H1 (cell line): ENCODE measurements at regions not wholly inside any gene's neighbourhood (a gene's known extent, or its start where the extent isn't known, plus 50 kb on each side); places are given as distances from the start of the nearest gene placed in this dataset.

ENCODE experiments used
- CTCF ChIA-PET: fragments of 300-600 bp; sonication (Branson Sonifier 250); formaldehyde crosslinking; loops from one replicate; lab custom pipeline; 2021; ENCODE audit not compliant: partially characterized antibody; lab: Charles Lee
- POLR2A ChIA-PET: fragments of 300-600 bp; sonication (Branson Sonifier 250); formaldehyde crosslinking; loops from one replicate; lab custom pipeline; 2021; ENCODE audit warnings: inconsistent platforms; ENCODE audit not compliant: partially characterized antibody; lab: Charles Lee
- DNase-seq, 2 experiments: peaks; one replicate each; pipeline versions ENCODE4 v3.0.0 to v3.0.0-alpha.2; 2010 to 2022; ENCODE audit warnings: low spot score in 2 of 2, low read depth in 1 of 2, mixed read lengths in 1 of 2
- FAIRE-seq: peaks from 2 replicates; lab custom pipeline; 2011; peaks lifted over from hg19 to GRCh38; lab: Jason Lieb, UNC
- H2AFZ ChIP-seq: 2 replicates; pipeline ENCODE4 v1.8.1; 2012; ENCODE audit warnings: low read length, inconsistent platforms
- H2AK5ac ChIP-seq: 2 replicates; pipeline ENCODE4 v1.6.1; 2013; ENCODE audit warnings: low read depth, low read length
- H2BK120ac ChIP-seq: replicated peaks from 2 replicates; pipeline ENCODE3; 2013; ENCODE audit warnings: low read depth, low read length, inconsistent platforms
- H2BK12ac ChIP-seq: 2 replicates; pipeline ENCODE4 v1.6.1; 2013; ENCODE audit warnings: low read depth, low read length
- H2BK15ac ChIP-seq: 2 replicates; pipeline ENCODE4 v1.6.1; 2013; ENCODE audit warnings: low read length
- H2BK20ac ChIP-seq: 2 replicates; pipeline ENCODE4 v1.6.1; 2013; ENCODE audit warnings: low read length
- H2BK5ac ChIP-seq: 2 replicates; pipeline ENCODE4 v1.6.1; 2013; ENCODE audit warnings: low read depth, low read length
- H3K14ac ChIP-seq: 2 replicates; pipeline ENCODE4 v1.6.1; 2013; ENCODE audit warnings: inconsistent platforms; ENCODE audit not compliant: insufficient read length
- H3K18ac ChIP-seq: 2 replicates; pipeline ENCODE4 v1.6.1; 2013; ENCODE audit warnings: low read length; ENCODE audit errors: extremely low read depth
- H3K23ac ChIP-seq: 2 replicates; pipeline ENCODE4 v1.6.1; 2013; ENCODE audit warnings: inconsistent platforms; ENCODE audit not compliant: insufficient read length
- H3K23me2 ChIP-seq: 2 replicates; pipeline ENCODE4 v1.6.1; 2013; ENCODE audit warnings: low read depth, low read length
- H3K27ac ChIP-seq: 2 replicates; pipeline ENCODE4 v1.6.1; 2011; ENCODE audit warnings: low read depth, low read length, inconsistent platforms
- H3K27me3 ChIP-seq, 4 experiments: replicated peaks in 1 of 4; 1 replicate in 1 of 4; 2 replicates in 3 of 4; pipeline versions ENCODE4 v1.6.1 to v1.8.1; 2011 to 2013; ENCODE audit warnings: low read length in 3 of 4, mild to moderate bottlenecking in 3 of 4, inconsistent platforms in 2 of 4, mixed read lengths in 2 of 4, moderate library complexity in 1 of 4; ENCODE audit not compliant: control insufficient read depth in 3 of 4, insufficient read depth in 3 of 4; ENCODE audit errors: extremely low read depth in 1 of 4
- H3K36me3 ChIP-seq, 4 experiments: 2 replicates each; pipeline versions ENCODE4 v1.6.1 to v1.8.1; 2011 to 2013; ENCODE audit warnings: mild to moderate bottlenecking in 4 of 4, low read length in 3 of 4, moderate library complexity in 2 of 4, control low read depth in 1 of 4, inconsistent platforms in 1 of 4; ENCODE audit not compliant: insufficient read depth in 4 of 4, control insufficient read depth in 2 of 4
- H3K4ac ChIP-seq: replicated peaks from 2 replicates; pipeline ENCODE3; 2013; ENCODE audit warnings: low read length, low read depth, mixed read lengths, inconsistent platforms; ENCODE audit not compliant: insufficient read length
- H3K4me1 ChIP-seq, 4 experiments: replicated peaks in 1 of 4; 1 replicate in 1 of 4; 2 replicates in 3 of 4; pipeline versions ENCODE4 v1.6.1 to v1.8.1; 2011 to 2013; ENCODE audit warnings: low read length in 3 of 4, inconsistent platforms in 2 of 4, mixed read lengths in 1 of 4; ENCODE audit not compliant: insufficient read depth in 4 of 4, control insufficient read depth in 3 of 4
- H3K4me2 ChIP-seq, 2 experiments: 2 replicates each; pipeline versions ENCODE4 v1.6.1 to v1.8.1; 2011 to 2013; ENCODE audit warnings: low read depth in 2 of 2, low read length in 2 of 2, control low read depth in 1 of 2, inconsistent platforms in 1 of 2, mild to moderate bottlenecking in 1 of 2; ENCODE audit not compliant: insufficient read depth in 1 of 2
- H3K4me3 ChIP-seq, 4 experiments: fragments of 200-600, 300-600 bp in 1 of 4; sonication (generic), shearing (Covaris generic), sonication (Bioruptor Twin) in 1 of 4; 2 replicates each; pipeline versions ENCODE4 v1.5.1 to v1.8.1; 2011 to 2016; ENCODE audit warnings: low read length in 4 of 4, low read depth in 3 of 4, control low read depth in 2 of 4, inconsistent platforms in 2 of 4, mild to moderate bottlenecking in 2 of 4, mixed read lengths in 1 of 4, moderate library complexity in 1 of 4; ENCODE audit not compliant: insufficient read depth in 2 of 4; ENCODE audit errors: extremely low read depth in 1 of 4
- H3K56ac ChIP-seq: replicated peaks from 2 replicates; pipeline ENCODE3; 2013; ENCODE audit warnings: low read depth, mild to moderate bottlenecking, mixed read lengths, low read length, inconsistent platforms; ENCODE audit not compliant: insufficient read length
- H3K79me1 ChIP-seq: 2 replicates; pipeline ENCODE4 v1.6.1; 2013; ENCODE audit warnings: low read depth, low read length, control low read depth
- H3K79me2 ChIP-seq, 2 experiments: 2 replicates each; pipeline versions ENCODE4 v1.6.1 to v1.8.1; 2012 to 2013; ENCODE audit warnings: low read length in 2 of 2, mild to moderate bottlenecking in 2 of 2, inconsistent platforms in 1 of 2; ENCODE audit not compliant: insufficient read depth in 2 of 2, control insufficient read depth in 1 of 2
- H3K9ac ChIP-seq, 4 experiments: replicated peaks in 1 of 4; 1 replicate in 1 of 4; 2 replicates in 3 of 4; pipeline versions ENCODE4 v1.6.1 to v1.8.1; 2011 to 2013; ENCODE audit warnings: low read depth in 3 of 4, low read length in 3 of 4, control low read depth in 2 of 4, mild to moderate bottlenecking in 2 of 4, moderate library complexity in 2 of 4, inconsistent platforms in 1 of 4; ENCODE audit errors: extremely low read depth in 1 of 4
- H3K9me3 ChIP-seq, 2 experiments: 2 replicates each; pipeline versions ENCODE4 v1.6.1 to v1.8.1; 2012 to 2013; ENCODE audit warnings: mild to moderate bottlenecking in 2 of 2, moderate library complexity in 2 of 2, control low read depth in 1 of 2, inconsistent platforms in 1 of 2, low read depth in 1 of 2, low read length in 1 of 2, mixed read lengths in 1 of 2; ENCODE audit not compliant: insufficient read depth in 2 of 2
- H4K20me1 ChIP-seq, 2 experiments: replicated peaks in 1 of 2; 2 replicates each; pipeline versions ENCODE3 to v1.8.1; 2011 to 2013; ENCODE audit warnings: inconsistent platforms in 2 of 2, low read length in 2 of 2, mild to moderate bottlenecking in 1 of 2; ENCODE audit not compliant: insufficient read depth in 2 of 2, control insufficient read depth in 1 of 2
- H4K5ac ChIP-seq: 2 replicates; pipeline ENCODE4 v1.6.1; 2013; ENCODE audit warnings: low read length, low read depth, mixed read lengths, inconsistent platforms; ENCODE audit not compliant: insufficient read length
- H4K8ac ChIP-seq: 2 replicates; pipeline ENCODE4 v1.8.0; 2013; ENCODE audit warnings: mild to moderate bottlenecking, moderate library complexity, low read length, inconsistent platforms; ENCODE audit not compliant: insufficient read depth; ENCODE audit errors: extremely low read depth
- H4K91ac ChIP-seq: replicated peaks from 2 replicates; pipeline ENCODE3; 2013; ENCODE audit warnings: low read length, mixed read lengths, inconsistent platforms; ENCODE audit not compliant: insufficient read length
- EZH2 ChIP-seq: fragments of 200-600 bp; sonication (generic); IDR thresholded peaks from 2 replicates; pipeline ENCODE4 v1.7.1; 2012; ENCODE audit warnings: low read depth, mild to moderate bottlenecking, moderate library complexity, low read length, inconsistent platforms; ENCODE audit not compliant: severe bottlenecking
- NANOG ChIP-seq: IDR thresholded peaks from 2 replicates; pipeline ENCODE4 v1.6.1; 2011; ENCODE audit warnings: low read length, low read depth, mild to moderate bottlenecking, inconsistent platforms; ENCODE audit not compliant: insufficient read depth, poor library complexity, severe bottlenecking
- NRF1 ChIP-seq: IDR thresholded peaks from 2 replicates; pipeline ENCODE4 v1.6.1; 2011; ENCODE audit warnings: mild to moderate bottlenecking, low read depth, low read length, improper control_type of control experiment
- PHF8 ChIP-seq: fragments of 200-600 bp; sonication (generic); conservative IDR thresholded peaks from 2 replicates; pipeline ENCODE4 v1.7.1; 2012; ENCODE audit warnings: low read depth, mild to moderate bottlenecking, inconsistent platforms, low read length, moderate library complexity
- RBBP5 ChIP-seq: IDR thresholded peaks from 2 replicates; pipeline ENCODE4 v1.7.1; 2012; ENCODE audit warnings: low read depth, mild to moderate bottlenecking, inconsistent platforms, low read length, moderate library complexity, borderline replicate concordance
- RFX5 ChIP-seq: IDR thresholded peaks from 2 replicates; pipeline ENCODE4 v1.6.1; 2011; ENCODE audit warnings: low read depth, low read length, improper control_type of control experiment, borderline replicate concordance
- SAP30 ChIP-seq: fragments of 300-600 bp; sonication (generic); IDR thresholded peaks from 2 replicates; pipeline ENCODE4 v1.7.1; 2012; ENCODE audit warnings: low read length, moderate library complexity, mild to moderate bottlenecking, inconsistent platforms; ENCODE audit not compliant: insufficient read depth, insufficient replicate concordance
- SP1 ChIP-seq: IDR thresholded peaks from 2 replicates; pipeline ENCODE4 v1.6.1; 2011; ENCODE audit warnings: low read depth, low read length
- SP2 ChIP-seq: IDR thresholded peaks from 2 replicates; pipeline ENCODE4 v1.6.1; 2012; ENCODE audit warnings: mild to moderate bottlenecking, low read length, inconsistent platforms
- TAF7 ChIP-seq: optimal IDR thresholded peaks from 2 replicates; pipeline ENCODE3; 2011; ENCODE audit warnings: low read depth, mild to moderate bottlenecking, inconsistent platforms, low read length, moderate library complexity, borderline replicate concordance
- WGBS, 2 experiments: shearing (Covaris generic) in 1 of 2; methylation state at CpG; one replicate each; pipeline versions ENCODE4 v1.1.6 to v1.1.7; 2013 to 2015; ENCODE audit warnings: low lambda C conversion rate in 2 of 2, mixed read lengths in 2 of 2, inconsistent platforms in 1 of 2, low coverage in 1 of 2, missing lambda C conversion rate in 1 of 2; ENCODE audit not compliant: insufficient replicate concordance in 2 of 2, insufficient coverage in 1 of 2, insufficient read length in 1 of 2; ENCODE audit errors: extremely low coverage in 1 of 2, missing lambda C conversion rate in 1 of 2; 5-methylcytosine and 5-hydroxymethylcytosine counted together
- TF ChIP-seq, protein P1 (sequence below), 3 experiments: IDR thresholded peaks; 1 replicate in 2 of 3; 2 replicates in 1 of 3; pipeline versions ENCODE4 v1.5.1 to v1.6.1; 2011; ENCODE audit warnings: low read length in 3 of 3, mild to moderate bottlenecking in 3 of 3, inconsistent platforms in 2 of 3, low read depth in 1 of 3, moderate library complexity in 1 of 3; ENCODE audit not compliant: insufficient read depth in 1 of 3; ENCODE audit errors: control extremely low read depth in 1 of 3

DNA sequence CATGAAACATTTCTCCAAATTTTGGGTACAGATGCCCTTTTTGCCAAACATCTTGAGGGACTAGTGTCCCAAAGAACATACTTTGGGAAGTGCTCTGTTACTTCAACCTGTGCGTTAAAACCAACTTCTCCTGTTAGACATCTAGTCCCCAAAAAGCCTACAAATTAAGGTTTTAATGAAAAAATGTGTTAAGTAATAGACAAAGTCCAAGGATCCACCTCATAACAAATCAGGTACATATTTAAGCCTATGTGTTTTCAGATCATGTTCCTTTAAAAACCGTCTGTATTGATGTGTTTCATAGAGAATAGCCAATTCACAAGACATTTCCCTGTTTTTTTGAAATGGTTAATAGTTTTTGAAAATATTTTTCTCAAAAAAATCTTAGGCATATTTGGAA, 174.8 kb upstream of the FAM20A start:
- H4K20me1 ChIP-seq: no peaks in the 10 kb centered on the region
- POLR2A ChIA-PET: no interaction called here
- H4K8ac ChIP-seq: no peak overlapping the region
- no peaks in the 10 kb centered on the region for H3K4me1 ChIP-seq
- no peaks in the 10 kb centered on the region for H3K27me3 ChIP-seq
- no peak overlapping the region for H3K14ac ChIP-seq
- WGBS, 2 experiments: 91% methylated on average over 2 of the region's 2 CpGs; no CpG with 5 or more reads in 1 of the 2 experiments
- CTCF ChIA-PET: interaction anchor here (0.7 to 5.5 kb wide), 32 partner anchors 9 to 479 kb away, joined by 3 to 37 read pairs (median 4); no protein-coding TSS in a partner anchor
- no peaks in the 10 kb centered on the region for H3K79me1 ChIP-seq
- no peak overlapping the region for H2AFZ ChIP-seq
- H3K4me3 ChIP-seq: no peak overlapping the region
- DNase-seq: no peak
- no peak overlapping the region for H3K4ac ChIP-seq
- FAIRE-seq: no peak
- no peaks in the 10 kb centered on the region for H3K79me2 ChIP-seq
- H2BK5ac ChIP-seq: no peak overlapping the region
- no peak overlapping the region for H2BK20ac ChIP-seq
- peaks cover 0 to 6% of the 10 kb centered on the region in 2 experiments; a peak in 3 of 4 replicates for H3K9me3 ChIP-seq
- no peak overlapping the region for H3K56ac ChIP-seq
- no peak overlapping the region for H3K4me2 ChIP-seq
- no peak overlapping the region for H4K5ac ChIP-seq
- no peaks in the 10 kb centered on the region for H3K23me2 ChIP-seq
- H2BK120ac ChIP-seq: no peak overlapping the region
- H3K23ac ChIP-seq: no peak overlapping the region
- no peak overlapping the region for H2BK15ac ChIP-seq
- H3K9ac ChIP-seq: no peak overlapping the region
- no peak overlapping the region for H2AK5ac ChIP-seq
- H3K18ac ChIP-seq: no peak overlapping the region
- H4K91ac ChIP-seq: no peak overlapping the region
- no peaks in the 10 kb centered on the region for H3K36me3 ChIP-seq
- no peak overlapping the region for H3K27ac ChIP-seq
- H2BK12ac ChIP-seq: no peak overlapping the region
- TF ChIP-seq SAP30: no peak
- TF ChIP-seq NRF1: no peak
- no peak for TF ChIP-seq RBBP5
- TF ChIP-seq SP1: no peak
- TF ChIP-seq TAF7: no peak
- no peak for TF ChIP-seq SP2
- no peak for TF ChIP-seq EZH2
- TF ChIP-seq RFX5: no peak
- TF ChIP-seq, protein P1, sequence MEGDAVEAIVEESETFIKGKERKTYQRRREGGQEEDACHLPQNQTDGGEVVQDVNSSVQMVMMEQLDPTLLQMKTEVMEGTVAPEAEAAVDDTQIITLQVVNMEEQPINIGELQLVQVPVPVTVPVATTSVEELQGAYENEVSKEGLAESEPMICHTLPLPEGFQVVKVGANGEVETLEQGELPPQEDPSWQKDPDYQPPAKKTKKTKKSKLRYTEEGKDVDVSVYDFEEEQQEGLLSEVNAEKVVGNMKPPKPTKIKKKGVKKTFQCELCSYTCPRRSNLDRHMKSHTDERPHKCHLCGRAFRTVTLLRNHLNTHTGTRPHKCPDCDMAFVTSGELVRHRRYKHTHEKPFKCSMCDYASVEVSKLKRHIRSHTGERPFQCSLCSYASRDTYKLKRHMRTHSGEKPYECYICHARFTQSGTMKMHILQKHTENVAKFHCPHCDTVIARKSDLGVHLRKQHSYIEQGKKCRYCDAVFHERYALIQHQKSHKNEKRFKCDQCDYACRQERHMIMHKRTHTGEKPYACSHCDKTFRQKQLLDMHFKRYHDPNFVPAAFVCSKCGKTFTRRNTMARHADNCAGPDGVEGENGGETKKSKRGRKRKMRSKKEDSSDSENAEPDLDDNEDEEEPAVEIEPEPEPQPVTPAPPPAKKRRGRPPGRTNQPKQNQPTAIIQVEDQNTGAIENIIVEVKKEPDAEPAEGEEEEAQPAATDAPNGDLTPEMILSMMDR (IDR thresholded peaks at IDR 0.05; ENCODE audit: control extremely low read depth in 1 of 3, insufficient read depth in 1 of 3, low read depth in 1 of 3, low read length in 3 of 3): no peak
- no peak for TF ChIP-seq PHF8
- no peak for TF ChIP-seq NANOG
